Neuronal stem cell (in vitro differentiated cells): ENCODE measurements at regions not wholly inside any gene's neighbourhood (a gene's known extent, or its start where the extent isn't known, plus 50 kb on each side); places are given as distances from the start of the nearest gene placed in this dataset.

Source experiments
- DNase-seq: peaks from one replicate; pipeline ENCODE4 v3.0.0-alpha.2; 2013; ENCODE audit warnings: low spot score
- H2AFZ ChIP-seq: one replicate; pipeline ENCODE4 v1.6.1; 2013; ENCODE audit warnings: mild to moderate bottlenecking, low read length, inconsistent platforms
- H2AK5ac ChIP-seq: 2 replicates; pipeline ENCODE4 v1.6.1; 2013; ENCODE audit warnings: low read depth, mild to moderate bottlenecking, inconsistent platforms, low read length, moderate library complexity, mixed read lengths
- H2BK120ac ChIP-seq: 2 replicates; pipeline ENCODE4 v1.6.1; 2013; ENCODE audit warnings: low read depth, mild to moderate bottlenecking, inconsistent platforms, low read length, moderate library complexity, mixed read lengths
- H2BK12ac ChIP-seq: one replicate; pipeline ENCODE4 v1.6.1; 2013; ENCODE audit warnings: low read length, inconsistent platforms
- H2BK15ac ChIP-seq: 2 replicates; pipeline ENCODE4 v1.6.1; 2013; ENCODE audit warnings: mild to moderate bottlenecking, low read length, inconsistent platforms, mixed read lengths
- H2BK5ac ChIP-seq: one replicate; pipeline ENCODE4 v1.6.1; 2013; ENCODE audit warnings: inconsistent platforms, mild to moderate bottlenecking, low read length, moderate library complexity
- H3K14ac ChIP-seq: one replicate; pipeline ENCODE4 v1.6.1; 2013; ENCODE audit warnings: low read length, inconsistent platforms
- H3K18ac ChIP-seq: 2 replicates; pipeline ENCODE4 v1.6.1; 2013; ENCODE audit warnings: low read length, inconsistent platforms
- H3K23ac ChIP-seq: 2 replicates; pipeline ENCODE4 v1.6.1; 2013; ENCODE audit warnings: low read depth, mild to moderate bottlenecking, mixed read lengths, low read length, inconsistent platforms; ENCODE audit not compliant: poor library complexity
- H3K27ac ChIP-seq: replicated peaks from 3 replicates; pipeline ENCODE4 v1.5.1; 2013; ENCODE audit warnings: low read length, inconsistent platforms
- H3K27me3 ChIP-seq, 3 experiments: 2 replicates each; pipeline ENCODE4 v1.6.1; 2013; ENCODE audit warnings: low read length in 3 of 3, mild to moderate bottlenecking in 2 of 3, inconsistent platforms in 1 of 3, low read depth in 1 of 3, mixed read lengths in 1 of 3, moderate library complexity in 1 of 3; ENCODE audit not compliant: control insufficient read depth in 3 of 3, insufficient read depth in 3 of 3
- H3K36me3 ChIP-seq, 2 donors: replicated peaks in 1 of 2; 2 replicates each; pipeline ENCODE4 v1.6.1; 2013; ENCODE audit warnings: low read length in 2 of 2; ENCODE audit not compliant: control insufficient read depth in 2 of 2, insufficient read depth in 2 of 2
- H3K4ac ChIP-seq: 2 replicates; pipeline ENCODE4 v1.6.1; 2013; ENCODE audit warnings: inconsistent platforms, mild to moderate bottlenecking, low read length, moderate library complexity
- H3K4me1 ChIP-seq, 2 donors: 1 replicate in 1 of 2; 2 replicates in 1 of 2; pipeline ENCODE4 v1.6.1; 2013; ENCODE audit warnings: low read length in 2 of 2, low read depth in 1 of 2; ENCODE audit not compliant: control insufficient read depth in 2 of 2, insufficient read depth in 1 of 2
- H3K4me2 ChIP-seq: one replicate; pipeline ENCODE4 v1.6.1; 2013; ENCODE audit warnings: mild to moderate bottlenecking, low read length, inconsistent platforms; ENCODE audit not compliant: insufficient read depth, poor library complexity, severe bottlenecking
- H3K4me3 ChIP-seq, 2 donors: 2 replicates each; pipeline ENCODE4 v1.5.1; 2013; ENCODE audit warnings: low read length in 2 of 2, mild to moderate bottlenecking in 2 of 2, inconsistent platforms in 1 of 2, moderate library complexity in 1 of 2
- H3K79me1 ChIP-seq: one replicate; pipeline ENCODE4 v1.6.1; 2013; ENCODE audit warnings: low read depth, mild to moderate bottlenecking, inconsistent platforms, low read length, moderate library complexity
- H3K9ac ChIP-seq: one replicate; pipeline ENCODE4 v1.6.1; 2013; ENCODE audit warnings: mild to moderate bottlenecking, low read depth, low read length, inconsistent platforms; ENCODE audit not compliant: poor library complexity
- H3K9me3 ChIP-seq, 2 donors: replicated peaks in 1 of 2; 2 replicates each; pipeline versions ENCODE3 to v1.6.1; 2013; ENCODE audit warnings: low read length in 2 of 2, mild to moderate bottlenecking in 2 of 2, inconsistent platforms in 1 of 2, low read depth in 1 of 2, mixed read lengths in 1 of 2, moderate library complexity in 1 of 2; ENCODE audit not compliant: control insufficient read depth in 2 of 2, insufficient read depth in 1 of 2
- H4K8ac ChIP-seq: one replicate; pipeline ENCODE4 v1.6.1; 2013; ENCODE audit warnings: low read depth, mild to moderate bottlenecking, inconsistent platforms, low read length, moderate library complexity
- H4K91ac ChIP-seq: one replicate; pipeline ENCODE4 v1.6.1; 2013; ENCODE audit warnings: low read length, low read depth, mild to moderate bottlenecking, inconsistent platforms; ENCODE audit not compliant: poor library complexity
- WGBS, 2 donors: extraction: QIAGEN DNeasy Blood & Tissue Kit; methylation state at CpG; one replicate each; pipeline ENCODE4 v1.1.7; 2013; ENCODE audit warnings: missing lambda C conversion rate in 2 of 2, mixed read lengths in 1 of 2; ENCODE audit not compliant: insufficient read length in 2 of 2, insufficient replicate concordance in 1 of 2; ENCODE audit errors: extremely low coverage in 2 of 2; 5-methylcytosine and 5-hydroxymethylcytosine counted together

DNA sequence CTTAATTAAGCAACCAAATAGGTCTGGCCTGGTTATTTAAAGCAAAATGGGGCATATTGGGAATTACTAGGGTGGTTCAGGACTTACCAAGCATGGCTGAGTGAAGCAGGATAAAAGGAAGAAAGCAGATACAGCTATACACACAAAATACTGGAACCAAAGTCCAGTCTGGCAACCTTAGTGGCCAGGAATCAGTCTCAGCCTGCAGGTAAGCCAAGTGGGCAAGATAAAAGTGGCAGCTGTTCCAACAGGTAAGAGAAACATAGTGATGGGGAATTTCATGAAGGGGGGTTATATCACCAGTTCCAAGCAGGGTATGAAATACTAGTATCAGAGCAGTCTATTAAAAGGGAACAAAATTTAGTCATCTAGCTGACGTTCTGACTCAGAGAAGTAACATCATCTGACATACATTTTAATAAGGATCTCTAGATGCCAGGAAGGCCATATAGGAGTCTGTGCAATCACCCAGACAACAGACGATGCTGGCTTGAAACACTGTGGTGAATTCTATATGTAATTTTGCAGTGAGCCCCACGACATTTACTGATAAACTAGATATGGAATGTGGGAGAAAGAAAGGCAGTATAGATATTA lies 292.1 kb upstream of the HSF2 start:
- Histone ChIP-seq H3K27ac (no peak overlapping the region), H2AK5ac (no peak overlapping the region), H2BK120ac (no peak overlapping the region), H3K4me1 (no peaks in the 10 kb centered on the region), H2BK12ac (no peak overlapping the region), H3K36me3 (no peaks in the 10 kb centered on the region), H3K23ac (no peak overlapping the region), H3K79me1 (no peaks in the 10 kb centered on the region), H3K9me3 (no peaks in the 10 kb centered on the region), H2AFZ (no peak overlapping the region), H2BK5ac (no peak overlapping the region), H3K14ac (no peak overlapping the region), H3K18ac (no peak overlapping the region), H3K4me3 (no peak overlapping the region), H3K9ac (no peak overlapping the region), H3K4me2 (no peak overlapping the region), H4K91ac (no peak overlapping the region), H4K8ac (no peak overlapping the region), H3K4ac (no peak overlapping the region), H2BK15ac (no peak overlapping the region), H3K27me3 (no peaks in the 10 kb centered on the region)
- WGBS, 2 donors = no CpG with 5 or more reads among the region's 3 CpGs
- no peak for DNase-seq

DNA sequence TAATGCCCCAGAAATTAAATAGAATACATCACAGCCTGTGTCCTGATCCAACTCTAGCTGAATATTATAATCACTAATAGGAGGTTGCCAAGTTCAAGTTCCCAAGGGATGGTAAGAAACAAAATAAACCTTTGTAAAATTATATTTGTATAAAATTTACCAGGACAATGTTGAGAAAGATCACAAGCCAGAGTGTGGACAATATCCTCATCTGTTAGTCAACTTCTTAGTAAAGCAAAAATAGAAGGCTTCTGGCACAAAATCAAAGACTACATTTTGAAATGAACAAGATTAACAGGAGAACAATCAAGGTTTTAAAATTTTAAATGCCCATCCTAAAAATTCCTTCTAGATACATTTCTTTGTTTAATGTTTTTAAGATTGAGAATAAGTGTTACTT lies 290.4 kb upstream of the HSF2 start:
- DNase-seq = no peak
- Histone ChIP-seq H3K4ac (no peak overlapping the region), H4K91ac (no peak overlapping the region), H3K4me2 (no peak overlapping the region), H2BK5ac (no peak overlapping the region), H2BK12ac (no peak overlapping the region), H2AFZ (no peak overlapping the region), H3K14ac (no peak overlapping the region), H3K4me3 (no peak overlapping the region), H2BK120ac (no peak overlapping the region), H3K36me3 (no peaks in the 10 kb centered on the region), H3K27ac (no peak overlapping the region), H3K9ac (no peak overlapping the region), H3K4me1 (no peaks in the 10 kb centered on the region), H2BK15ac (no peak overlapping the region), H3K23ac (no peak overlapping the region), H3K27me3 (no peaks in the 10 kb centered on the region), H3K18ac (no peak overlapping the region), H2AK5ac (no peak overlapping the region), H4K8ac (no peak overlapping the region), H3K9me3 (no peaks in the 10 kb centered on the region), H3K79me1 (no peaks in the 10 kb centered on the region)

- no peak for DNase-seq
- WGBS, 2 donors = no CpG with 5 or more reads among the region's 2 CpGs
- Histone ChIP-seq H2BK5ac (no peak overlapping the region), H3K18ac (no peak overlapping the region), H3K4ac (no peak overlapping the region), H4K91ac (no peak overlapping the region), H2BK12ac (no peak overlapping the region), H2BK15ac (no peak overlapping the region), H3K4me2 (no peak overlapping the region), H3K9ac (no peak overlapping the region), H3K23ac (no peak overlapping the region), H3K36me3 (no peaks in the 10 kb centered on the region), H2BK120ac (no peak overlapping the region), H4K8ac (no peak overlapping the region), H3K79me1 (no peaks in the 10 kb centered on the region), H3K4me3 (no peak overlapping the region), H3K4me1 (no peaks in the 10 kb centered on the region), H2AFZ (no peak overlapping the region), H3K9me3 (no peaks in the 10 kb centered on the region), H2AK5ac (no peak overlapping the region), H3K27ac (no peak overlapping the region), H3K27me3 (no peaks in the 10 kb centered on the region), H3K14ac (no peak overlapping the region)
Measured at GRCh38 chr6:122114717-122115116, 284.7 kb upstream of the HSF2 start.

- Histone ChIP-seq H2BK120ac (no peak overlapping the region), H2AK5ac (no peak overlapping the region), H3K23ac (no peak overlapping the region), H3K79me1 (no peaks in the 10 kb centered on the region), H3K14ac (no peak overlapping the region), H3K4ac (no peak overlapping the region), H3K4me3 (no peak overlapping the region), H3K27ac (no peak overlapping the region), H4K91ac (no peak overlapping the region), H3K36me3 (no peaks in the 10 kb centered on the region), H3K27me3 (no peaks in the 10 kb centered on the region), H4K8ac (no peak overlapping the region), H2AFZ (no peak overlapping the region), H2BK5ac (no peak overlapping the region), H3K9me3 (no peaks in the 10 kb centered on the region), H3K4me2 (no peak overlapping the region), H2BK12ac (no peak overlapping the region), H3K9ac (no peak overlapping the region), H2BK15ac (no peak overlapping the region), H3K18ac (no peak overlapping the region), H3K4me1 (no peaks in the 10 kb centered on the region)
- WGBS, 2 donors = no CpG with 5 or more reads among the region's 5 CpGs
- DNase-seq = no peak
Measured at GRCh38 chr6:122116119-122116834, 283.2 kb upstream of the HSF2 start.
